ENCODE measurements at regions not wholly inside any gene's neighbourhood (a gene's known extent, or its start where the extent isn't known, plus 50 kb on each side); places are given as distances from the start of the nearest gene placed in this dataset.

- DNase-seq, result no peak
Measured at GRCh38 chr2:18819566-18819965, 230.2 kb upstream of the NT5C1B start.

GRCh38 chr2:18814387-18814786 lies 225.0 kb upstream of the NT5C1B start:
- DNase-seq, result no peak

- no peak for DNase-seq
Measured at GRCh38 chr2:18804536-18804935, 215.2 kb upstream of the NT5C1B start.

GRCh38 chr2:18803141-18803939 lies 214.0 kb upstream of the NT5C1B start:
- no peak for DNase-seq

- no peak for DNase-seq
Measured at GRCh38 chr2:18800240-18800971, 211.0 kb upstream of the NT5C1B start.

GRCh38 chr2:18799397-18799796 lies 210.0 kb upstream of the NT5C1B start:
- no peak for DNase-seq

GRCh38 chr2:18797133-18797845 lies 207.9 kb upstream of the NT5C1B start:
- no peak for DNase-seq

- no peak for DNase-seq
Measured at GRCh38 chr2:18795906-18796305, 206.5 kb upstream of the NT5C1B start.

GRCh38 chr2:18792684-18793083 lies 203.3 kb upstream of the NT5C1B start:
- DNase-seq, result no peak

- DNase-seq, result no peak
Measured at GRCh38 chr2:18792226-18792629, 202.9 kb upstream of the NT5C1B start.

- DNase-seq, result no peak
Measured at GRCh38 chr2:18791172-18791797, 201.9 kb upstream of the NT5C1B start.

- DNase-seq, result no peak
Measured at GRCh38 chr2:18790509-18791171, 201.3 kb upstream of the NT5C1B start.

GRCh38 chr2:18788592-18788991 lies 199.2 kb upstream of the NT5C1B start:
- no peak for DNase-seq

- DNase-seq, result peak in 1 of 2 experiments; percentile 23
Measured at GRCh38 chr2:18787726-18788125, 198.4 kb upstream of the NT5C1B start.

- no peak for DNase-seq
Measured at GRCh38 chr2:18784245-18784644, 194.9 kb upstream of the NT5C1B start.

GRCh38 chr2:18781541-18782280 lies 192.3 kb upstream of the NT5C1B start:
- DNase-seq, result no peak

GRCh38 chr2:18777250-18777812 lies 188.0 kb upstream of the NT5C1B start:
- no peak for DNase-seq

- peak in 1 of 2 experiments; percentile 28 for DNase-seq
Measured at GRCh38 chr2:18771212-18771611, 181.8 kb upstream of the NT5C1B start.

- DNase-seq, result no peak
Measured at GRCh38 chr2:18763338-18763737, 174.0 kb upstream of the NT5C1B start.

GRCh38 chr2:18762667-18763066 lies 173.3 kb upstream of the NT5C1B start:
- DNase-seq, result no peak

- no peak for DNase-seq
Measured at GRCh38 chr2:18754286-18754685, 164.9 kb upstream of the NT5C1B start.

GRCh38 chr2:18753722-18754121 lies 164.4 kb upstream of the NT5C1B start:
- DNase-seq, result no peak

Measured in SW 1271 (cell line).